Coronary artery (tissue), 2 donors: ENCODE measurements at regions not wholly inside any gene's neighbourhood (a gene's known extent, or its start where the extent isn't known, plus 50 kb on each side); places are given as distances from the start of the nearest gene placed in this dataset.
"Not testable (repeated sequence)": the region's sequence is repeated elsewhere in the genome, so short reads cannot be mapped to it uniquely, and the experiment has no call there.

ENCODE experiments used
- DNase-seq: peaks from one replicate; pipeline ENCODE4 v3.0.0-alpha.2; 2017; ENCODE audit warnings: low spot score
- H3K27ac ChIP-seq, 2 donors: fragments of 200-600 bp; sonication (generic); one replicate each; pipeline ENCODE4 v1.5.1; 2016 to 2019
- H3K4me3 ChIP-seq: fragments of 200-600 bp; sonication (generic); 2 replicates; pipeline ENCODE4 v1.5.1; 2016; ENCODE audit warnings: mild to moderate bottlenecking, moderate library complexity
- CTCF ChIP-seq: fragments of 200-600 bp; sonication (generic); IDR thresholded peaks from one replicate; pipeline ENCODE4 v1.5.1; 2019; ENCODE audit warnings: antibody characterized with exemption

DNA sequence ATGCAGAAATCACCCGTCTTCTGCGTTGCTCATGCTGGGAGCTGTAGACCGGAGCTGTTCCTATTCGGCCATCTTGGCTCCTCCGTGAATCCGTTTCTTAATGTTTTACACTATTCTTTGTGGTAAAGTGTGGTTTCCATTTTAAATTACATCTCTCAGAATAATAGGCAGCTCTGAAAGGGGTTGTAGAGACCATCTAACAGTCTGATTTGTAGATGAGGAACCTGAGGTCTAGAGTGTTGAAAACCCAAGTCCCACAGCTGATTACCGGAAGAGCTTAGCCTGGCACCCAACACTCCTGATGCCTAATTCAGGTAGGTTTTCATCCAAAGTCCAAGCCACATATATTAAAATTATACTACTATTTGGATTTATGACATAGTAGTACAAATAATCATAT lies 144.0 kb downstream of the LEPR start:
- Histone ChIP-seq H3K4me3 (no peak overlapping the region), H3K27ac (no peak overlapping the region)
- TF ChIP-seq CTCF: no peak
- no peak for DNase-seq

DNA sequence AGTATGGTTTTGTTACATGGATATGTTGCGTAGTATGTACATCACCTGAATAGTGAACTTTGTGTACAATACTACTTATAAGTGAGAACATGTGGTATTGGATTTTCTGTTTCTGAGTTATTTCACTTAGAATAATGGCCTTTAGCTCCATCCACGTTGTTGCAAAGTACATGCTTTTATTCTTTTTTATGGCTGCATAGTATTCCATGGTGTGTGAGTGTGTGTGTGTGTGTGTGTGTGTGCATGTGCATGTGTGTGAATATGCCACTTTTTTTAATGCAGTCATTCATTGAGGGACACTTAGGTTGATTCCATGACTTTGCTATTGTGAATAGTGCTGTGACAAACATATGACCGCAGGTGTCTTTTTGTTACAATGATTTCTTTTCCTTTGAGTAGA lies 147.8 kb downstream of the LEPR start:
- no peak for TF ChIP-seq CTCF
- no peak for DNase-seq
- H3K27ac ChIP-seq: no peak overlapping the region

GRCh38 chr1:65572701-65573421 lies 152.4 kb downstream of the LEPR start:
- DNase-seq: no peak
- Histone ChIP-seq H3K4me3 (no peak overlapping the region), H3K27ac (no peak overlapping the region)
- TF ChIP-seq CTCF: no peak

More for the DNA sequence above, 147.8 kb downstream of the LEPR start:
- no peak overlapping the region for H3K4me3 ChIP-seq

DNA sequence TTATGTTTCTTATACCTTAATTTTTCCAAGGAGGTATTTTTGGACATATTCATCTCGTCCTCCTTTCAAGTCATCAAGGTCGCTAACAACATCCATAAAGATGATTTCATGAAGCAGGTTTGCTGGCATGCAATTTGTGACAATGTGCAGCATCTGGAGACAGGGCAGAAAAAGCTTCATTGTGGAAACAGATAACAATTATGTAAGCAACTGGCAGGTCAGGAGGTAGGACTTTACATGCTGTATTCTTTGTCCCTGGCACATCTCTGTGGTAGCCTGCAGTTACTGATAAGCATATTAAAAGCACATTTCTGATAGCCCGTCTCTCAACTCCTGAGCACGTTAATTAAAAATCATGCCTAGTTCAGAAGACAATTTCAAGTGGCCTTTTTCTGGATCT lies 156.8 kb downstream of the LEPR start:
- DNase-seq: no peak
- H3K4me3 ChIP-seq: no peak overlapping the region
- no peak for TF ChIP-seq CTCF
- H3K27ac ChIP-seq: no peak overlapping the region

DNA sequence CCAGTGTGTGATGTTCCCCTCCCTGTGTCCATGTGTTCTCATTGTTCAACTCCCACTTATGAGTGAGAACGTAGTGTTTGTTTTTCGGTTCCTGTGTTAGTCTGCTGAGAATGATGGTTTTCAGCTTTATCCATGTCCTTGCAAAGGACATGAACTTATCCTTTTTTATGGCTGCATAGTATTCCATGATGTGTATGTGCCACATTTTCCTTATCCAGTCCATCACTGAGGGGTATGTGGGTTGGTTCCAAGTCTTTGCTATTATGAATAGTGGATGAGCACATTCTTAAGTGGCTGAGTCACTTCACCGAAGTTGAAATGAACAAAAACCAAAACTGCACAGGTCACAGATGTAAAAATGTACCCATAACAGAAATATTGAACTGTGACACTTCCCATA lies 157.5 kb downstream of the LEPR start:
- H3K4me3 ChIP-seq, DNase-seq, H3K27ac ChIP-seq: not testable (repeated sequence)

DNA sequence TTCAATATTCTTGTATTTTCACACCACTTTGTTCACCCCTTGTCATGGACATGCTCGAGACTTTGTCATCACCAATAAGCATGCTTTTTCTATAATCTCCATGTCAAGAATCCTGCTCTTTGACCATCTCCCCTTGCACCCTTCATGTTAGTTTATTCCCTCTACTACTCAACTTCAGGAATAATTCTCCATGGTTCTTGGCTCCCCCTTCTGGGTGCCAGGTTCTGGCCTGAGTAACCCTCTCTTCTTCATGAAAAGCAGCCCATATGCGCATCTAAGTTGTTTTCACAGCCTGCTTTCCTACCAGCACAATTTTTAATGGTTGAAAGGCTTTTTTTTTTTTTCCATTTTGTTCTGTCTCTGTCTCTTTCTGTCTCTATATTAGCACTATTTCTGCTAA lies 160.7 kb downstream of the LEPR start:
- no peak for DNase-seq
- no peak for TF ChIP-seq CTCF
- no peak overlapping the region for H3K27ac ChIP-seq
- no peak overlapping the region for H3K4me3 ChIP-seq

DNA sequence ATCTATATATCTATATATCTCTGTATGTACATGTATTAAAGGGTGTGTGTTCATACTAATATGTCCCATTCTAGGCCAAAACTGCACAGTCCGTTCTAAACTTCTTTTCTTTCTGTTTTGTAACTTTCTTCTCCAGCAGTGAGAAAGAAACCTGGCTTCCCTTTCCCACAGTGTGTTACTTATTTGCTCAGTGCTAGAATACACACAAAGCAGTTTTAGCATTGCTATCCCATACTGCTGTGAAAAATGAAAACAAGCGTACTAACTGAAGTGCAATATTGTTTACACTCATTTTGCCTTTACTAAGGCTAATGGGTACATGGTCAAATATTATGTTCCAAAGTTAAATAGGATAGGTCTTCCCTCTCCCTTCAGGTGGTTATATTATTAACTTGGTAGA lies 163.9 kb downstream of the LEPR start:
- no peak for DNase-seq
- TF ChIP-seq CTCF: no peak
- Histone ChIP-seq H3K4me3 (no peak overlapping the region), H3K27ac (no peak overlapping the region)
